NCI-H2171 (cell line): ENCODE measurements at regions not wholly inside any gene's neighbourhood (a gene's known extent, or its start where the extent isn't known, plus 50 kb on each side); places are given as distances from the start of the nearest gene placed in this dataset.
A peak's percentile ranks its signal among the peaks of the same experiment; 100 is the strongest.
"Not testable (repeated sequence)": the region's sequence is repeated elsewhere in the genome, so short reads cannot be mapped to it uniquely, and the experiment has no call there.

ENCODE experiments used
- DNase-seq: peaks from one replicate; lab custom pipeline; 2025; lab: John Stamatoyannopoulos, UW

- DNase-seq = no peak
Observed at GRCh38 chr14:70269582-70269981, 80.8 kb upstream of the SLC8A3 start.

GRCh38 chr14:70268760-70269159 is 80.0 kb upstream of the SLC8A3 start:
- peak; percentile 68 for DNase-seq

GRCh38 chr14:70266157-70266556 is 77.4 kb upstream of the SLC8A3 start:
- DNase-seq = no peak

GRCh38 chr14:70265422-70265821 is 76.7 kb upstream of the SLC8A3 start:
- DNase-seq = no peak

- no peak for DNase-seq
Observed at GRCh38 chr14:70259420-70259819, 70.7 kb upstream of the SLC8A3 start.

GRCh38 chr14:70257526-70257925 is 68.8 kb upstream of the SLC8A3 start:
- DNase-seq = no peak

- no peak for DNase-seq
Observed at GRCh38 chr14:70256601-70257000, 67.8 kb upstream of the SLC8A3 start.

- not testable (repeated sequence) for DNase-seq
Observed at GRCh38 chr14:70255071-70256057, 66.6 kb upstream of the SLC8A3 start.

GRCh38 chr14:70254476-70254961 is 65.8 kb upstream of the SLC8A3 start:
- DNase-seq = no peak

- DNase-seq = not testable (repeated sequence)
Observed at GRCh38 chr14:70253547-70253946, 64.8 kb upstream of the SLC8A3 start.

GRCh38 chr14:70245026-70245425 is 56.3 kb upstream of the SLC8A3 start:
- no peak for DNase-seq

- DNase-seq = no peak
Observed at GRCh38 chr14:70239802-70240201, 51.1 kb upstream of the SLC8A3 start.

GRCh38 chr14:70238635-70239034 is 49.9 kb upstream of the SLC8A3 start:
- not testable (repeated sequence) for DNase-seq
